ENCODE measurements at regions not wholly inside any gene's neighbourhood (a gene's known extent, or its start where the extent isn't known, plus 50 kb on each side); places are given as distances from the start of the nearest gene placed in this dataset.

DNA sequence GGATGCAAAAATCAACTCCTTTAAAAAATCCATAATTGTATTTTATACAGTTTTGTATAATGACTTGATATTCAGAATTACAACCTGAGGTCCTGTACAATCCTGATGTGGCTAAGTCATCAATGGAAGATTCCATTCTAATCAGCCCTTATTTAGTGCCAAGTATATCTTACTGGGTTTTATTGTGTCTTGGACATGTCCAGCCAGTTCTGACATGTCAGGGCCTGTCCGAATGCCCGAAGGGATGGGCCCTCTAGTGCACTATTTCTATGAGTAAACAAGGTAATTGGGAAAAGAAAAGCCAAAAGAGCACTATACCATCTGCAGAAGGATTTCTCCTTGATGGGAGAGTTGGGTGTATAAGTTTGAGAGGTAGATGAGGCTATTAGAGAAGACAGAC, 412.9 kb downstream of the METTL15 start:
- WGBS, 2 experiments (ENCODE audit: low coverage in 1 of 2, low lambda C conversion rate in 2 of 2, missing lambda C conversion rate in 2 of 2) = 90 to 95% methylated on average over 2 of the region's 2 CpGs
- H3K9me3 ChIP-seq (ENCODE audit: low read depth) = no peaks in the 10 kb centered on the region
- in situ Hi-C loops (cut with MboI) = loop anchor here (10.0 kb wide), 1 partner anchor 816 kb away; the partner anchor contains the start of gene BDNF
- H4K20me1 ChIP-seq (ENCODE audit: insufficient read depth) = no peaks in the 10 kb centered on the region
- H3K9me2 ChIP-seq (ENCODE audit: insufficient read depth) = no peaks in the 10 kb centered on the region
- no peaks in the 10 kb centered on the region for H3K4me1 ChIP-seq (ENCODE audit: insufficient read depth)
- H3K9ac ChIP-seq = no peak overlapping the region
- no peaks in the 10 kb centered on the region for H3F3A ChIP-seq (ENCODE audit: insufficient read depth)
- H3K4me3 ChIP-seq = no peak overlapping the region
- no peaks in the 10 kb centered on the region for H3K27me3 ChIP-seq (replicated peaks; ENCODE audit: insufficient read depth)
- H3K36me3 ChIP-seq (ENCODE audit: low read depth) = no peaks in the 10 kb centered on the region
- no peak for TF ChIP-seq EZH2 (IDR thresholded peaks at IDR 0.05; ENCODE audit: insufficient read depth, poor library complexity, severe bottlenecking)
- no peak for TF ChIP-seq EZH2phosphoT487 (IDR thresholded peaks at IDR 0.05; ENCODE audit: insufficient read depth, low read depth)
- no peaks in the 10 kb centered on the region for H3K79me2 ChIP-seq (ENCODE audit: insufficient read depth)
- H3K27ac ChIP-seq = no peak overlapping the region
- no peak overlapping the region for H2AFZ ChIP-seq
- no peak for DNase-seq
- H3K4me2 ChIP-seq (ENCODE audit: unreplicated experiment) = no peak overlapping the region

DNA sequence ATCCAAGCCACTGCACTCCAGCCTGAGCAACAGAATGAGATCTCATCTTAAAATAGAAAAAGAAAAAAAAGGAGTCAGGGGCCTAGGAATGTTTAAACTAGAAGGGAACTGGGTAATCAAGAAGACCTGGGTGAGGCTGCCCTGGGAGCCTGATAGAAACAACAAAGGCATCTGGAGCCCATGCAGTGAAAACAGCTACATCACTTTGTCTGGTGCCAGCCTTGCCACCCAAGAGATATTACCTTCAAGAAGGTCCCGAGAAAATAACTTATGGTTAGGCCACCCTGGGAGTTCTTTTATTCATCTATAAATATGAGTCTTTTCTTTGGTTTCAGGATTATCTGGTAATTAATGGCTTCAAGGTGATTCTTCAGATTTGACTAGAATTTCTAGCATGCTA, 412.1 kb downstream of the METTL15 start:
- H3K9me2 ChIP-seq (ENCODE audit: insufficient read depth) = no peaks in the 10 kb centered on the region
- no peak for TF ChIP-seq EZH2 (IDR thresholded peaks at IDR 0.05; ENCODE audit: insufficient read depth, poor library complexity, severe bottlenecking)
- no peak for TF ChIP-seq EZH2phosphoT487 (IDR thresholded peaks at IDR 0.05; ENCODE audit: insufficient read depth, low read depth)
- H3K4me1 ChIP-seq (ENCODE audit: insufficient read depth) = no peaks in the 10 kb centered on the region
- no peaks in the 10 kb centered on the region for H4K20me1 ChIP-seq (ENCODE audit: insufficient read depth)
- no peak for DNase-seq
- no peak overlapping the region for H3K27ac ChIP-seq
- H3K9ac ChIP-seq = no peak overlapping the region
- no peak overlapping the region for H3K4me3 ChIP-seq
- no peaks in the 10 kb centered on the region for H3K79me2 ChIP-seq (ENCODE audit: insufficient read depth)
- H3K4me2 ChIP-seq (ENCODE audit: unreplicated experiment) = no peak overlapping the region
- no peaks in the 10 kb centered on the region for H3F3A ChIP-seq (ENCODE audit: insufficient read depth)
- WGBS, 2 experiments (ENCODE audit: low coverage in 1 of 2, low lambda C conversion rate in 2 of 2, missing lambda C conversion rate in 2 of 2) = 50 to 55% methylated on average over 1 of the region's 1 CpG
- in situ Hi-C loops (cut with MboI) = loop anchor here (10.0 kb wide), 1 partner anchor 815 kb away; the partner anchor contains the start of gene BDNF
- no peaks in the 10 kb centered on the region for H3K36me3 ChIP-seq (ENCODE audit: low read depth)
- no peaks in the 10 kb centered on the region for H3K27me3 ChIP-seq (replicated peaks; ENCODE audit: insufficient read depth)
- H3K9me3 ChIP-seq (ENCODE audit: low read depth) = no peaks in the 10 kb centered on the region
- no peak overlapping the region for H2AFZ ChIP-seq

DNA sequence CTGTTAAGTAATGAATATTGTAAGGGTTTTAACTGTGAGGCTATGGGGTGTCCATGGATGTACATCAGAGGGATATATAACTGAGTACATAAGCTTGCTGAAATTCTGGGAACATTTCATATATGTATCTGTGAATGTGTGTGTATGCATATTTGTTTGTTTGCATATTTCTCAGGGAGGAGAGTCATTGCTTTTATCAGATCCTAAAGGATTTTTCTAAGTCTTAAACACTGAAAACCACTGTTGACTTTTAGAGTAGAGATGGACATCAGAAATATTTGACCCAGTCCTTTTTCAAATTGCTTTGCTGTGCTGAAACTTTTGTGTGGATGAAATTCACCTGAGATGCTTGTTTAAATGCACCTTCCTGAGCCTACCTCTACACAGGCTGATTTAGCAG, 410.6 kb downstream of the METTL15 start:
- no peaks in the 10 kb centered on the region for H3K9me3 ChIP-seq (ENCODE audit: low read depth)
- H3K4me1 ChIP-seq (ENCODE audit: insufficient read depth) = no peaks in the 10 kb centered on the region
- H2AFZ ChIP-seq = no peak overlapping the region
- H3K27me3 ChIP-seq (replicated peaks; ENCODE audit: insufficient read depth) = no peaks in the 10 kb centered on the region
- no peaks in the 10 kb centered on the region for H3K36me3 ChIP-seq (ENCODE audit: low read depth)
- no peak for TF ChIP-seq EZH2 (IDR thresholded peaks at IDR 0.05; ENCODE audit: insufficient read depth, poor library complexity, severe bottlenecking)
- TF ChIP-seq EZH2phosphoT487 (IDR thresholded peaks at IDR 0.05; ENCODE audit: insufficient read depth, low read depth) = no peak
- in situ Hi-C loops (cut with MboI) = no loop called here
- no peaks in the 10 kb centered on the region for H3K9me2 ChIP-seq (ENCODE audit: insufficient read depth)
- no peak overlapping the region for H3K27ac ChIP-seq
- no peak overlapping the region for H3K4me2 ChIP-seq (ENCODE audit: unreplicated experiment)
- no peaks in the 10 kb centered on the region for H3K79me2 ChIP-seq (ENCODE audit: insufficient read depth)
- H3K4me3 ChIP-seq = no peak overlapping the region
- H3F3A ChIP-seq (ENCODE audit: insufficient read depth) = no peaks in the 10 kb centered on the region
- no peak for DNase-seq
- H4K20me1 ChIP-seq (ENCODE audit: insufficient read depth) = no peaks in the 10 kb centered on the region
- H3K9ac ChIP-seq = no peak overlapping the region

DNA sequence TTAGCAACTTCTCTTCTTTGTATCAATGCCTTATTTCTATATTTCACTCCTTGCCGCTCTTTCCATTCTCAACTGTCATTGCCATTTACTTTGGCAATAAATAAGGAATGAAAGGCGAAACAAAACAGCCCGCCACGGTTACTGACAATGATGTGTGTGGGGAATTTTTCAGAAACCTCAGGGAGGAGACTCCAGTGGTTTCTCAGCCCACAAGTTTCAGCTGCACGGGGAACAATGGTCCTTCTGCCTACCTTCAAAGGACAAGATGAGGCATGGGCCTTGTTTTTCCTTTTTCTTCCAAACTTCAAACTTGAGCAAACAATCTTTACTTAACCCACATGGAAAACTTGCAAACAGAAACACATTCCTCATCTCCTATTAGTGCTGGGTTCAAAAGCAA, 409.4 kb downstream of the METTL15 start:
- Histone ChIP-seq H3K27ac (no peak overlapping the region), H2AFZ (no peak overlapping the region), H3K9ac (no peak overlapping the region), H3K9me2 (ENCODE audit: insufficient read depth) (no peaks in the 10 kb centered on the region), H3K79me2 (ENCODE audit: insufficient read depth) (no peaks in the 10 kb centered on the region), H3K36me3 (ENCODE audit: low read depth) (no peaks in the 10 kb centered on the region), H3F3A (ENCODE audit: insufficient read depth) (no peaks in the 10 kb centered on the region), H3K9me3 (ENCODE audit: low read depth) (no peaks in the 10 kb centered on the region), H3K4me3 (no peak overlapping the region), H3K4me1 (ENCODE audit: insufficient read depth) (no peaks in the 10 kb centered on the region), H3K4me2 (ENCODE audit: unreplicated experiment) (no peak overlapping the region), H3K27me3 (replicated peaks; ENCODE audit: insufficient read depth) (no peaks in the 10 kb centered on the region), H4K20me1 (ENCODE audit: insufficient read depth) (no peaks in the 10 kb centered on the region)
- in situ Hi-C loops (cut with MboI) = no loop called here
- DNase-seq = no peak
- WGBS, 2 experiments (ENCODE audit: low coverage in 1 of 2, low lambda C conversion rate in 2 of 2, missing lambda C conversion rate in 2 of 2) = 61 to 67% methylated on average over 5 of the region's 5 CpGs
- TF ChIP-seq EZH2phosphoT487 (IDR thresholded peaks at IDR 0.05; ENCODE audit: insufficient read depth, low read depth) = no peak
- TF ChIP-seq EZH2 (IDR thresholded peaks at IDR 0.05; ENCODE audit: insufficient read depth, poor library complexity, severe bottlenecking) = no peak

DNA sequence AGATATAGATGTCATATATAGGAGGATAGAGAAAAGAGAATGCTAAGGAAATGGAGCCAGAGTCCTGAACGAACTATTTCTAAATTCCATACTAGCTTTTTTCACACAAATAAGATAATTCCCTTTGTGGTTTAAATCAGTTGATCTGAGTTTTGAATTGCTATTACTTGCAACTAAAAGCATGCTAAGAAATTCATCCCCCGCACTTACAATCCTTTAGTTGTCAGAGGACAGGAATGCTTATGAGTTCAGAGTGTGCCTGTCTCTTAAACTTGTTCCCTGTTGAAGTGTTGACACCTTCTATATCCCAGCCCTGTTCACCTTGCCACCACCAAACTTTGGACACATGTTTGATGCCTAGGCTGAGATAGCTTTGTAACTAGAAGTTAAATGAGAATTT, 406.2 kb downstream of the METTL15 start:
- H3K4me2 ChIP-seq (ENCODE audit: unreplicated experiment) = no peak overlapping the region
- 57 to 71% methylated on average over 2 of the region's 2 CpGs for WGBS, 2 experiments (ENCODE audit: low coverage in 1 of 2, low lambda C conversion rate in 2 of 2, missing lambda C conversion rate in 2 of 2)
- DNase-seq = peak; percentile 29
- H3K27me3 ChIP-seq (replicated peaks; ENCODE audit: insufficient read depth) = no peaks in the 10 kb centered on the region
- H3K4me3 ChIP-seq = no peak overlapping the region
- H3F3A ChIP-seq (ENCODE audit: insufficient read depth) = no peaks in the 10 kb centered on the region
- H3K36me3 ChIP-seq (ENCODE audit: low read depth) = no peaks in the 10 kb centered on the region
- H3K79me2 ChIP-seq (ENCODE audit: insufficient read depth) = no peaks in the 10 kb centered on the region
- in situ Hi-C loops (cut with MboI) = no loop called here
- H3K9me2 ChIP-seq (ENCODE audit: insufficient read depth) = no peaks in the 10 kb centered on the region
- no peaks in the 10 kb centered on the region for H3K9me3 ChIP-seq (ENCODE audit: low read depth)
- no peaks in the 10 kb centered on the region for H4K20me1 ChIP-seq (ENCODE audit: insufficient read depth)
- no peak overlapping the region for H2AFZ ChIP-seq
- H3K9ac ChIP-seq = no peak overlapping the region
- H3K27ac ChIP-seq = no peak overlapping the region
- no peaks in the 10 kb centered on the region for H3K4me1 ChIP-seq (ENCODE audit: insufficient read depth)
- TF ChIP-seq EZH2phosphoT487 (IDR thresholded peaks at IDR 0.05; ENCODE audit: insufficient read depth, low read depth) = no peak
